BLaER1 (cell line): ENCODE measurements at regions not wholly inside any gene's neighbourhood (a gene's known extent, or its start where the extent isn't known, plus 50 kb on each side); places are given as distances from the start of the nearest gene placed in this dataset.

Experiments
- H3K27ac ChIP-seq: shearing (Covaris generic); formaldehyde crosslinking; 2 replicates; pipeline ENCODE4 v1.8.1; 2022
- H3K27me3 ChIP-seq: shearing (Covaris generic); formaldehyde crosslinking; 2 replicates; pipeline ENCODE4 v1.8.1; 2022
- H3K36me3 ChIP-seq: shearing (Covaris generic); formaldehyde crosslinking; 2 replicates; pipeline ENCODE4 v1.8.1; 2022
- H3K4me1 ChIP-seq: shearing (Covaris generic); formaldehyde crosslinking; 2 replicates; pipeline ENCODE4 v1.8.1; 2022
- H3K4me2 ChIP-seq: shearing (Covaris generic); formaldehyde crosslinking; 2 replicates; pipeline ENCODE4 v1.8.1; 2022
- H3K4me3 ChIP-seq: shearing (Covaris generic); formaldehyde crosslinking; 2 replicates; pipeline ENCODE4 v1.8.1; 2022
- H3K9ac ChIP-seq: shearing (Covaris generic); formaldehyde crosslinking; 2 replicates; pipeline ENCODE4 v1.8.1; 2022
- H3K9me3 ChIP-seq: shearing (Covaris generic); formaldehyde crosslinking; 2 replicates; pipeline ENCODE4 v1.8.1; 2022
- H4K20me1 ChIP-seq: shearing (Covaris generic); formaldehyde crosslinking; 2 replicates; pipeline ENCODE4 v1.8.1; 2022
- Cebpa-rat ChIP-seq: shearing (Covaris generic); IDR thresholded peaks from 2 replicates; pipeline ENCODE4 v1.8.1; 2022

DNA sequence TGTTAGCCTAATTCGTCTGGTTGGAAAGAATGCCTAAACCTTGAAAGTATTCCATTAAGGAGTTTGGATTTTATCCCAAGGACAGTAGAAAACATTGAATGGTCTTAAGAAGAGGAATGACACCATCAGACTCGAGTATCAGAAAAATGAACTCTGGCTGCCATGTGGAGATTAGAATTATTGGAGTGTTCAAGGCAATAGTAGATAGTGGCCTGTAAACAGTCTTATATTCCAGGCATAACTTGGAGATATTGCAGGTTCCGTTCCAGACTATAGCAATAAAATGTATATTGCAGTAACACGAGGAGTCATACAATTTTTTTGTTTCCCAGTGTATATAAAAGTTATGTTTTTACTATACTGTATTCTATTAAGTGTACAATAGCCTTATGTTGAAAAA is 130.9 kb downstream of the GDAP2 start:
- Histone ChIP-seq H3K27ac (no peak overlapping the region), H3K4me2 (no peak overlapping the region), H3K9me3 (no peaks in the 10 kb centered on the region), H3K4me3 (no peak overlapping the region), H3K4me1 (no peaks in the 10 kb centered on the region), H3K36me3 (no peaks in the 10 kb centered on the region), H3K9ac (no peak overlapping the region), H3K27me3 (no peaks in the 10 kb centered on the region), H4K20me1 (no peaks in the 10 kb centered on the region)
- no peak for TF ChIP-seq Cebpa-rat

DNA sequence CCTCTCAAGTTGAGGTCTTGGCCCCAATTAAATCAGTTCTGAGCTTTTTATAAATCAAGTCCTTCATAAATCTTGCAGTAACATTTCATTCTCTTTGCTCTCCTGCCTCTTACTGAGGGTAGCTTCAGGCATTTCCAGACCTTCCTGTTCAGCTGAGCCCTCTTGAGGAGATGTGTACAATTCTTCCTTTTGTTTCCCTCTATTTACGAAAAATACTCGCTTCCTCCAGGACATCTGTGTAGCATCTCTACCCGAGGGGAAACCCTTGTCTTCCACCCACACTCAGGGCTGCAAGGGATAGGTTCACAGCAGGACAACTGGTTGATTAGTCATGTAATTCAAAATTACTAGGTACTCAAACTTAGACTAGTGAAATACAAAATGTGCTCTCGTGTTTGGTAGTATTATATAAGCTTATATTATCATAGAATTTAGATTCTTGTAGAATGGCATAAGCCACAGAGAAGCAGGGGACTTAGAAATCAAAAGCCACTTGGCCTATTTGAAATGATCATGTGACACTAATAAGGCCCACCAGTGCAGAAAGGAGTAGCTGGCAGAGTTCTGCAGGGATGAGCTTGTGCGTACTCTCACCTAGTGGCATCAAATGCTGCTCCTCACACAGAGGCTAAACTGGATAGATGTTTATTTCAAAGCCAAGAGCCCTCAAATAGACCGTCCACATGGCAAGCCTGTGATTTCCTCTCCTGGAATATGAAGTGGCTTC is 126.7 kb downstream of the GDAP2 start:
- H3K9me3 ChIP-seq, result no peaks in the 10 kb centered on the region
- no peaks in the 10 kb centered on the region for H3K27me3 ChIP-seq
- no peak for TF ChIP-seq Cebpa-rat
- no peaks in the 10 kb centered on the region for H4K20me1 ChIP-seq
- H3K4me2 ChIP-seq, result no peak overlapping the region
- H3K36me3 ChIP-seq, result no peaks in the 10 kb centered on the region
- no peak overlapping the region for H3K27ac ChIP-seq
- no peak overlapping the region for H3K4me3 ChIP-seq
- H3K9ac ChIP-seq, result no peak overlapping the region
- no peaks in the 10 kb centered on the region for H3K4me1 ChIP-seq

DNA sequence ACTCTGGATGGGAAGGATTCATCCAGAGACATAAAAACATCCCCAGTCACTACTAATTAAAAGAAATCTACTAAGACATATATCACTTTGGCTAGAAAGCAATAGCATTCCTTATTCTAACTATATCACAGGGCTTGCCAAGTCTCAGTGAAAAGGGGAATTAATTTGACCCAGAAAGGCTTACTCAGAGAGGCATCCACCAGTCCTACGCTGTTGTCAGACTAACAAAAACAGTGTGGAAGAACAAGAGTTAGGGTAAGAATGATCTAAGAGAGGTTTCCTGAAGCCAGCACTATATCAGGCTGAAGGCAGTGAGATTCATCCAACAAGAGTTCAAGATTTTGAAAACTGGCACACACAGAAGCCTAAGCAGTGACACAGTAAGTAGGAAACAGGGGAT is 126.1 kb downstream of the GDAP2 start:
- Histone ChIP-seq H3K4me2 (no peak overlapping the region), H4K20me1 (no peaks in the 10 kb centered on the region), H3K9ac (no peak overlapping the region), H3K36me3 (no peaks in the 10 kb centered on the region), H3K4me1 (no peaks in the 10 kb centered on the region), H3K27me3 (no peaks in the 10 kb centered on the region), H3K4me3 (no peak overlapping the region), H3K9me3 (no peaks in the 10 kb centered on the region), H3K27ac (no peak overlapping the region)
- no peak for TF ChIP-seq Cebpa-rat

DNA sequence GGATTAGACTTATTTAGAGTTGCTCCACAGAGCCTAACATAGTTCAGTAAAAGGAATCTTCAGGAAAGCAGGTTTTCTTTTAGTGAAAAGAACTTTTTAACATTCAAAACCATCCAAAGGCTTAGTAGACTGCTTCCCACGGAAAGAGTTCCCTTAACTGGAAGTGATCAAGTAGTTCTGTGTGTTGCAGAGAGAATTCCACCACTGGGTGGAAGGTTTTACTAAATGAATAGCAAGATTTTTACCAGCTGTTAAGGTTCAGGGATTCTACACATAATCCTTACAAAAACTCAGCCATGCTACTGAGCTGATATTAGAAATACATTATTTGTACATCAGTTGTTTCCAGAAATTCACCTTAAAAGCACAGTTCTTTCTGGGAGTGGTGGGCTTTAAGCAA is 119.7 kb downstream of the GDAP2 start:
- Histone ChIP-seq H3K9ac (no peak overlapping the region), H3K9me3 (no peaks in the 10 kb centered on the region), H3K4me2 (no peak overlapping the region), H3K27ac (no peak overlapping the region), H3K36me3 (no peaks in the 10 kb centered on the region), H3K4me1 (no peaks in the 10 kb centered on the region), H4K20me1 (no peaks in the 10 kb centered on the region), H3K27me3 (no peaks in the 10 kb centered on the region), H3K4me3 (no peak overlapping the region)
- TF ChIP-seq Cebpa-rat, result no peak

DNA sequence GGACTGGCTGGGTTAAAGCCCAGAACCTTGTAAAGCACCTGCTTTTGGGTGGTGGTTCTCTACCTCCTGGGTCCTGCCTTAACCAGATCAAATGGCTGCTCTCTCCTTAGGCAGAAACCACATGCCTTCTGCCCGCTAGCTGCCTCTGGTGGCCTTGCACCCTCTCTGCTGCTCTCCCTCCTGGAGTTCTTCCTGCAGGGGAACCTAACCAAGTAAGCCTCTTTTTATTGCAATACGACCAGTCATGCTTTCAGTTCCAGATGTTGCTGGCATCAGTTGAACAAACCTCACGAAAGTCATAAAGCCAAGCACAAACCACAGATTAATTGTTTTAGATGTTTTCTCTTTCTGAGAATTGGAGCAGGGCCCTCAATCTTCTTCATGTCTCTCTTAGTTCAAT is 118.9 kb downstream of the GDAP2 start:
- Histone ChIP-seq H3K9ac (no peak overlapping the region), H3K9me3 (no peaks in the 10 kb centered on the region), H4K20me1 (no peaks in the 10 kb centered on the region), H3K4me1 (no peaks in the 10 kb centered on the region), H3K36me3 (no peaks in the 10 kb centered on the region), H3K4me3 (no peak overlapping the region), H3K27ac (no peak overlapping the region), H3K27me3 (no peaks in the 10 kb centered on the region), H3K4me2 (no peak overlapping the region)
- no peak for TF ChIP-seq Cebpa-rat

DNA sequence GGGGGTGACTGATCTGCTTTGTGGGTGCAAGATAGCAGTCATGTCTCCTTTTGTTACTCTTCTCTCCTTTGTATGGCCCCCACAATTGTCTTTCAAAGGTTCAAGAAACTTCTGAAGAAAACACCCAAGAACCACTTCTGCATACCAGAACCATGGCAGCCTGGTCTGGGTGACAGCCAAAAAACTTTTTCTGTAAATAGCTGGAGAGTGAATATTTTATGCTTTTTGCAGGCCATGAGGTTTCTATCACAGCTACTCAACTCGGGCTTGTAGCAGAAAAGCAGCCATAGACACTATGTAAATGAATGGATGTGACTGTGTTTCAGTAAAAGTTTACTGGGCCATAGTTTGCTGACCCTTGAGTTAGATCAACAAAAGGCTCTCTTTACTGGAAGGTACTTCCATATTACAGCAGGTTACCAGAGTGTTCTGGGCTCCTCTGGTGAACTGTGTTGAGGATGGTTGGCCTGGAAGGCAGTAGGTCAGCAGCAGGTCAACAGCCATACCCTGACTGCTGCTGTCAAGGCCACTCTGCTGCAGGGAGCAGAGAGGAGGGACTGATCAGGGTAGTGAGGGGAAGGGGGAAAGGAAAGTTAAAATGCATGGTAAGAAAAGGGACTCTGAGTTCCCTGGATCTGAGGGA is 116.4 kb downstream of the GDAP2 start:
- Histone ChIP-seq H3K4me3 (no peak overlapping the region), H3K9me3 (0 out of 2 replicates have a peak, but pooled peaks cover 2% of the 10 kb centered on the region), H3K36me3 (no peaks in the 10 kb centered on the region), H4K20me1 (no peaks in the 10 kb centered on the region), H3K4me1 (no peaks in the 10 kb centered on the region), H3K27me3 (no peaks in the 10 kb centered on the region), H3K27ac (no peak overlapping the region), H3K9ac (no peak overlapping the region), H3K4me2 (no peak overlapping the region)
- no peak for TF ChIP-seq Cebpa-rat
